Liver (tissue), 8 donors: ENCODE measurements at regions not wholly inside any gene's neighbourhood (a gene's known extent, or its start where the extent isn't known, plus 50 kb on each side); places are given as distances from the start of the nearest gene placed in this dataset.

Experiments used
- DNase-seq: peaks from one replicate; pipeline ENCODE4 v3.0.0-alpha.2; 2017; ENCODE audit warnings: low spot score
- H3K27ac ChIP-seq, 2 donors: one replicate each; pipeline ENCODE4 v1.7.0; 2013; ENCODE audit warnings: inconsistent platforms in 2 of 2, low read length in 2 of 2, control low read depth in 1 of 2, low read depth in 1 of 2, mild to moderate bottlenecking in 1 of 2
- H3K27me3 ChIP-seq, 4 donors: one replicate each; pipeline versions ENCODE4 v1.6.1 to v1.7.0; 2013; ENCODE audit warnings: low read length in 3 of 4, inconsistent platforms in 1 of 4, mild to moderate bottlenecking in 1 of 4, moderate library complexity in 1 of 4; ENCODE audit not compliant: control insufficient read depth in 4 of 4, insufficient read depth in 4 of 4
- H3K36me3 ChIP-seq, 4 donors: one replicate each; pipeline versions ENCODE4 v1.6.1 to v1.7.0; 2013; ENCODE audit warnings: low read length in 3 of 4, mild to moderate bottlenecking in 3 of 4, low read depth in 1 of 4, moderate library complexity in 1 of 4; ENCODE audit not compliant: control insufficient read depth in 4 of 4, insufficient read depth in 3 of 4
- H3K4me1 ChIP-seq, 4 donors: one replicate each; pipeline versions ENCODE4 v1.6.1 to v1.7.0; 2013; ENCODE audit warnings: low read length in 3 of 4, mild to moderate bottlenecking in 3 of 4, moderate library complexity in 1 of 4; ENCODE audit not compliant: control insufficient read depth in 4 of 4, insufficient read depth in 4 of 4
- H3K4me3 ChIP-seq, 3 donors: one replicate each; pipeline versions ENCODE4 v1.6.1 to v1.7.0; 2013; ENCODE audit warnings: low read length in 3 of 3, control low read depth in 1 of 3, low read depth in 1 of 3, mild to moderate bottlenecking in 1 of 3
- H3K9ac ChIP-seq, 2 donors: one replicate each; pipeline ENCODE4 v1.7.0; 2013; ENCODE audit warnings: low read length in 2 of 2, mild to moderate bottlenecking in 2 of 2, moderate library complexity in 2 of 2, control low read depth in 1 of 2, low read depth in 1 of 2
- H3K9me3 ChIP-seq, 4 donors: one replicate each; pipeline versions ENCODE4 v1.6.1 to v1.7.0; 2013; ENCODE audit warnings: low read length in 3 of 4; ENCODE audit not compliant: control insufficient read depth in 4 of 4
- EGR1 ChIP-seq, 2 donors: IDR thresholded peaks; 2 replicates each; pipeline ENCODE4 v1.6.1; 2016 to 2018; ENCODE audit warnings: antibody characterized with exemption in 2 of 2, low read depth in 2 of 2
- FOXA1 ChIP-seq: IDR thresholded peaks from 2 replicates; pipeline ENCODE4 v1.6.1; 2016; ENCODE audit warnings: antibody characterized with exemption
- FOXA2 ChIP-seq: IDR thresholded peaks from 2 replicates; pipeline ENCODE4 v1.6.1; 2016; ENCODE audit warnings: antibody characterized with exemption
- GABPA ChIP-seq, 2 donors: IDR thresholded peaks in 1 of 2; conservative IDR thresholded peaks in 1 of 2; 2 replicates each; pipeline ENCODE4 v1.6.1; 2016; ENCODE audit warnings: antibody characterized with exemption in 2 of 2, mild to moderate bottlenecking in 1 of 2, moderate library complexity in 1 of 2
- HNF4A ChIP-seq, 2 donors: conservative IDR thresholded peaks; 2 replicates each; pipeline ENCODE4 v1.6.1; 2016; ENCODE audit warnings: antibody characterized with exemption in 2 of 2, mild to moderate bottlenecking in 2 of 2
- HNF4G ChIP-seq: IDR thresholded peaks from 2 replicates; pipeline ENCODE4 v1.6.1; 2016; ENCODE audit warnings: antibody characterized with exemption
- JUND ChIP-seq, 2 donors: IDR thresholded peaks; 2 replicates each; pipeline ENCODE4 v1.6.1; 2016; ENCODE audit warnings: antibody characterized with exemption in 2 of 2
- NR2F2 ChIP-seq: IDR thresholded peaks from 2 replicates; pipeline ENCODE4 v1.6.1; 2016; ENCODE audit warnings: antibody characterized with exemption
- RAD21 ChIP-seq, 2 donors: IDR thresholded peaks; 2 replicates each; pipeline ENCODE4 v1.6.1; 2016; ENCODE audit warnings: antibody characterized with exemption in 2 of 2, mild to moderate bottlenecking in 2 of 2
- RXRA ChIP-seq, 2 donors: IDR thresholded peaks; 2 replicates each; pipeline ENCODE4 v1.6.1; 2017 to 2018; ENCODE audit warnings: antibody characterized with exemption in 2 of 2, mild to moderate bottlenecking in 1 of 2
- SP1 ChIP-seq: IDR thresholded peaks from 2 replicates; pipeline ENCODE4 v1.6.1; 2018; ENCODE audit warnings: antibody characterized with exemption, mild to moderate bottlenecking
- TAF1 ChIP-seq: conservative IDR thresholded peaks from 2 replicates; pipeline ENCODE4 v1.6.1; 2016; ENCODE audit warnings: antibody characterized with exemption, mild to moderate bottlenecking
- YY1 ChIP-seq: IDR thresholded peaks from 2 replicates; pipeline ENCODE4 v1.6.1; 2016; ENCODE audit warnings: antibody characterized with exemption, mild to moderate bottlenecking
- WGBS: extraction: QIAGEN DNeasy Blood & Tissue Kit; methylation state at CpG from one replicate; pipeline ENCODE4 v1.1.7; 2013; 5-methylcytosine and 5-hydroxymethylcytosine counted together
- TF ChIP-seq, protein P1 (sequence below): fragments of 150-350 bp; IDR thresholded peaks from 2 replicates; pipeline ENCODE4 v1.5.1; 2017; ENCODE audit warnings: improper control_type of control experiment, low read depth, low read length; ENCODE audit not compliant: missing input control
- TF ChIP-seq, protein P2 (sequence below): IDR thresholded peaks from 2 replicates; pipeline ENCODE4 v1.6.1; 2016; ENCODE audit warnings: antibody characterized with exemption, mild to moderate bottlenecking
- donor health status: healthy.
- donor health status: healthy.
- donor health status: healthy.
- donor health status: healthy.
- donor health status: healthy.

DNA sequence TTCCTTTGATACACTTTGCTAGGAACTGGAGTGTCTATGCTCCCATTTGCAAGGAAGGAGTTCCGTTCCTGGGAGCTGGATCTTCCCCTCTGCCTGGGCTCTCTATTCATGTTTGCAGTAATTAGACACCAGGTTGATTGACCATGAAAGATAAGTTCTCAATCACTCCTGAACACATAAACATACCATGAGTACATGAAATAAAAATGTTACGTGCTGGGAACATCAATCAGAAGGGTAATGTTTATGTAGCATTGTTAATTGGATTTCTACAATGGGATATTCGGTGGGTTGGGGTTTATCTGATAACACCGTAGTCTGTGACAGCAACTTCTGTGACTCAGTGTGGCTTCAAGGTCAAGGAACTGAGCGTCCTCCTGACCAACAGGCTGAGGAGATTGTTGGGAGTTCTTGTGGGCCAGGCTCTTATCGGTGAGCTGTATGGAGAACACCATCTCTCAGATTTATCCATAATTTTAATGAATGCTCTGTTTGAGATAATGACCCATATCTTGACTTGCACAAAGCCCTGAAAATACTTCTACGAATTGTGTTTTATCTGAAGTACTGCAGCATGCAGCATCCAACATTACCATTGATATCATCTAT lies 136.4 kb downstream of the NPIPB5 start:
- Histone ChIP-seq H3K4me1 (no peaks in the 10 kb centered on the region), H3K9me3 (no peaks in the 10 kb centered on the region), H3K27ac (no peak overlapping the region), H3K4me3 (no peak overlapping the region), H3K27me3 (peaks cover 0 to 16% (median 5%) of the 10 kb centered on the region in 4 donors), H3K9ac (no peak overlapping the region), H3K36me3 (no peaks in the 10 kb centered on the region)
- WGBS = 55% methylated on average over 7 of the region's 7 CpGs
- TF ChIP-seq FOXA1 (no peak), GABPA (IDR thresholded peaks at IDR 0.05 in 1 of 2, conservative IDR thresholded peaks at IDR 0.05 in 1 of 2) (no peak), RAD21 (IDR thresholded peaks at IDR 0.05) (no peak), FOXA2 (no peak), RXRA (IDR thresholded peaks at IDR 0.05) (no peak), YY1 (no peak), HNF4G (no peak), SP1 (no peak), TAF1 (no peak), NR2F2 (no peak), EGR1 (IDR thresholded peaks at IDR 0.05; ENCODE audit: low read depth in 2 of 2) (no peak)
- TF ChIP-seq, protein P1, sequence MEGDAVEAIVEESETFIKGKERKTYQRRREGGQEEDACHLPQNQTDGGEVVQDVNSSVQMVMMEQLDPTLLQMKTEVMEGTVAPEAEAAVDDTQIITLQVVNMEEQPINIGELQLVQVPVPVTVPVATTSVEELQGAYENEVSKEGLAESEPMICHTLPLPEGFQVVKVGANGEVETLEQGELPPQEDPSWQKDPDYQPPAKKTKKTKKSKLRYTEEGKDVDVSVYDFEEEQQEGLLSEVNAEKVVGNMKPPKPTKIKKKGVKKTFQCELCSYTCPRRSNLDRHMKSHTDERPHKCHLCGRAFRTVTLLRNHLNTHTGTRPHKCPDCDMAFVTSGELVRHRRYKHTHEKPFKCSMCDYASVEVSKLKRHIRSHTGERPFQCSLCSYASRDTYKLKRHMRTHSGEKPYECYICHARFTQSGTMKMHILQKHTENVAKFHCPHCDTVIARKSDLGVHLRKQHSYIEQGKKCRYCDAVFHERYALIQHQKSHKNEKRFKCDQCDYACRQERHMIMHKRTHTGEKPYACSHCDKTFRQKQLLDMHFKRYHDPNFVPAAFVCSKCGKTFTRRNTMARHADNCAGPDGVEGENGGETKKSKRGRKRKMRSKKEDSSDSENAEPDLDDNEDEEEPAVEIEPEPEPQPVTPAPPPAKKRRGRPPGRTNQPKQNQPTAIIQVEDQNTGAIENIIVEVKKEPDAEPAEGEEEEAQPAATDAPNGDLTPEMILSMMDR = no peak
- TF ChIP-seq, protein P2, sequence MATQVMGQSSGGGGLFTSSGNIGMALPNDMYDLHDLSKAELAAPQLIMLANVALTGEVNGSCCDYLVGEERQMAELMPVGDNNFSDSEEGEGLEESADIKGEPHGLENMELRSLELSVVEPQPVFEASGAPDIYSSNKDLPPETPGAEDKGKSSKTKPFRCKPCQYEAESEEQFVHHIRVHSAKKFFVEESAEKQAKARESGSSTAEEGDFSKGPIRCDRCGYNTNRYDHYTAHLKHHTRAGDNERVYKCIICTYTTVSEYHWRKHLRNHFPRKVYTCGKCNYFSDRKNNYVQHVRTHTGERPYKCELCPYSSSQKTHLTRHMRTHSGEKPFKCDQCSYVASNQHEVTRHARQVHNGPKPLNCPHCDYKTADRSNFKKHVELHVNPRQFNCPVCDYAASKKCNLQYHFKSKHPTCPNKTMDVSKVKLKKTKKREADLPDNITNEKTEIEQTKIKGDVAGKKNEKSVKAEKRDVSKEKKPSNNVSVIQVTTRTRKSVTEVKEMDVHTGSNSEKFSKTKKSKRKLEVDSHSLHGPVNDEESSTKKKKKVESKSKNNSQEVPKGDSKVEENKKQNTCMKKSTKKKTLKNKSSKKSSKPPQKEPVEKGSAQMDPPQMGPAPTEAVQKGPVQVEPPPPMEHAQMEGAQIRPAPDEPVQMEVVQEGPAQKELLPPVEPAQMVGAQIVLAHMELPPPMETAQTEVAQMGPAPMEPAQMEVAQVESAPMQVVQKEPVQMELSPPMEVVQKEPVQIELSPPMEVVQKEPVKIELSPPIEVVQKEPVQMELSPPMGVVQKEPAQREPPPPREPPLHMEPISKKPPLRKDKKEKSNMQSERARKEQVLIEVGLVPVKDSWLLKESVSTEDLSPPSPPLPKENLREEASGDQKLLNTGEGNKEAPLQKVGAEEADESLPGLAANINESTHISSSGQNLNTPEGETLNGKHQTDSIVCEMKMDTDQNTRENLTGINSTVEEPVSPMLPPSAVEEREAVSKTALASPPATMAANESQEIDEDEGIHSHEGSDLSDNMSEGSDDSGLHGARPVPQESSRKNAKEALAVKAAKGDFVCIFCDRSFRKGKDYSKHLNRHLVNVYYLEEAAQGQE = no peak
- no peak for DNase-seq

DNA sequence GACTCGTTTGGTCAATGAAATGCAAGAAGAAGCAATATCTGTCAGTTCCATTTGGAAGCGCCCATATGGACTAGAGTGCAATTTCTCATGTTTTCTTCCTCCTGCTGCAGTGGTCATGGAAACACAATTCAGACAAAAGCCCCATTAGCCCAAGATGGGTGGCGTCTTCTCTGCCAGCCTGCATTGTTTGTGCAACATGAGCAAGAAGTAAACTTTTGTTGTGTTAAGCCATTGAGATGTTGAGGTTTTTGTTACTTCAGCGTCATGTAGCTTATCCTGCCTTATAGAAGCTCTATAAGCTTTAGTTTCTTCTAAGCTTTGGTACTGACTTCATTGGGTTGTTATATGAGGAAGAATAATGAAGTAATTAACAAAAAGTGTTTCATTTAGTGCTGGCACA lies 137.4 kb downstream of the NPIPB5 start:
- Histone ChIP-seq H3K27ac (no peak overlapping the region), H3K36me3 (no peaks in the 10 kb centered on the region), H3K4me1 (no peaks in the 10 kb centered on the region), H3K9ac (no peak overlapping the region), H3K9me3 (no peaks in the 10 kb centered on the region), H3K27me3 (peaks cover 0 to 16% (median 4%) of the 10 kb centered on the region in 4 donors), H3K4me3 (no peak overlapping the region)
- 69% methylated on average over 4 of the region's 4 CpGs for WGBS
- no peak for DNase-seq
- TF ChIP-seq EGR1 (IDR thresholded peaks at IDR 0.05; ENCODE audit: low read depth in 2 of 2) (no peak), YY1 (no peak), GABPA (IDR thresholded peaks at IDR 0.05 in 1 of 2, conservative IDR thresholded peaks at IDR 0.05 in 1 of 2) (no peak)

DNA sequence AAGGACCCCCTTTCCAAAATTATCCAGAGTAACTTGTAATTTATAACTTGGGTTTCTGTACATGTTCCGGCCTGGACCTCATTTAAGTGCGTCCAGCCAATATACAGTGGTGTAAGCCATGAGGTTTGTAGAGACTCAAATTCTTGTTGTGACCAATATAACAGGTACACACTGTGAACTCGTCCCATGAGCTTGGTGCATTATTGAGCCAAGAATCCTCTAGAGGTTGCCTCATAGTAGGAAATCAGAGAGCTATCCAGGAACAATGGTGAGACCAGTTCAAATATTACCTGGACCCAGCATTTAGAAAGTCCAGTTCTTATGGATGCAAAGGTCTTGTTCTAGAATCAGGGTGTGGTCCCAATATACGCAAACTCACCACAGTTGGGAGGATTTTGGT lies 138.2 kb downstream of the NPIPB5 start:
- WGBS = 90% methylated on average over 4 of the region's 4 CpGs
- Histone ChIP-seq H3K4me3 (no peak overlapping the region), H3K4me1 (no peaks in the 10 kb centered on the region), H3K9ac (no peak overlapping the region), H3K9me3 (no peaks in the 10 kb centered on the region), H3K27ac (no peak overlapping the region), H3K27me3 (peaks cover 0 to 16% (median 2%) of the 10 kb centered on the region in 4 donors), H3K36me3 (no peaks in the 10 kb centered on the region)
- no peak for DNase-seq
- no peak for TF ChIP-seq SP1
- TF ChIP-seq NR2F2 = no peak
- TF ChIP-seq JUND (IDR thresholded peaks at IDR 0.05) = no peak
- no peak for TF ChIP-seq GABPA (IDR thresholded peaks at IDR 0.05 in 1 of 2, conservative IDR thresholded peaks at IDR 0.05 in 1 of 2)
- no peak for TF ChIP-seq HNF4A (conservative IDR thresholded peaks at IDR 0.05)
- no peak for TF ChIP-seq FOXA2
- TF ChIP-seq RAD21 (IDR thresholded peaks at IDR 0.05) = no peak
- TF ChIP-seq FOXA1 = no peak
- TF ChIP-seq TAF1 = no peak
- TF ChIP-seq, protein P1 = no peak
- no peak for TF ChIP-seq YY1
- TF ChIP-seq, protein P2 = no peak
